ENCODE measurements at regions not wholly inside any gene's neighbourhood (a gene's known extent, or its start where the extent isn't known, plus 50 kb on each side); places are given as distances from the start of the nearest gene placed in this dataset.

- in situ Hi-C loops (cut with MboI; ENCODE audit: low pct_unique_long_range_greater_than_20kb, low sequenced_read_pairs, unreplicated experiment): no loop called here
- no peak for TF ChIP-seq CTCF (IDR thresholded peaks at IDR 0.05; ENCODE audit: extremely low read depth, insufficient read depth, missing control alignments)
- DNase-seq (ENCODE audit: low spot score): no peak
Observed at GRCh38 chr7:114104035-114104434, 185.2 kb upstream of the PPP1R3A start.

GRCh38 chr7:114102996-114103395 is 184.2 kb upstream of the PPP1R3A start:
- DNase-seq (ENCODE audit: low spot score): no peak

GRCh38 chr7:114102131-114102530 is 183.3 kb upstream of the PPP1R3A start:
- TF ChIP-seq CTCF (IDR thresholded peaks at IDR 0.05; ENCODE audit: extremely low read depth, insufficient read depth, missing control alignments): no peak
- in situ Hi-C loops (cut with MboI; ENCODE audit: low pct_unique_long_range_greater_than_20kb, low sequenced_read_pairs, unreplicated experiment): no loop called here
- DNase-seq (ENCODE audit: low spot score): no peak

More at GRCh38 chr7:114102996-114103395, 184.2 kb upstream of the PPP1R3A start:
- in situ Hi-C loops (cut with MboI; ENCODE audit: low pct_unique_long_range_greater_than_20kb, low sequenced_read_pairs, unreplicated experiment): no loop called here
- TF ChIP-seq CTCF (IDR thresholded peaks at IDR 0.05; ENCODE audit: extremely low read depth, insufficient read depth, missing control alignments): no peak

- no peak for TF ChIP-seq CTCF (IDR thresholded peaks at IDR 0.05; ENCODE audit: extremely low read depth, insufficient read depth, missing control alignments)
- DNase-seq (ENCODE audit: low spot score): no peak
- in situ Hi-C loops (cut with MboI; ENCODE audit: low pct_unique_long_range_greater_than_20kb, low sequenced_read_pairs, unreplicated experiment): no loop called here
Observed at GRCh38 chr7:114100810-114101209, 182.0 kb upstream of the PPP1R3A start.

- in situ Hi-C loops (cut with MboI; ENCODE audit: low pct_unique_long_range_greater_than_20kb, low sequenced_read_pairs, unreplicated experiment): no loop called here
- TF ChIP-seq CTCF (IDR thresholded peaks at IDR 0.05; ENCODE audit: extremely low read depth, insufficient read depth, missing control alignments): no peak
- DNase-seq (ENCODE audit: low spot score): no peak
Observed at GRCh38 chr7:114099337-114099736, 180.5 kb upstream of the PPP1R3A start.

- TF ChIP-seq CTCF (IDR thresholded peaks at IDR 0.05; ENCODE audit: extremely low read depth, insufficient read depth, missing control alignments): no peak
- no peak for DNase-seq (ENCODE audit: low spot score)
- in situ Hi-C loops (cut with MboI; ENCODE audit: low pct_unique_long_range_greater_than_20kb, low sequenced_read_pairs, unreplicated experiment): no loop called here
Observed at GRCh38 chr7:114095885-114096284, 177.1 kb upstream of the PPP1R3A start.

- TF ChIP-seq CTCF (IDR thresholded peaks at IDR 0.05; ENCODE audit: extremely low read depth, insufficient read depth, missing control alignments): no peak
- in situ Hi-C loops (cut with MboI; ENCODE audit: low pct_unique_long_range_greater_than_20kb, low sequenced_read_pairs, unreplicated experiment): no loop called here
- DNase-seq (ENCODE audit: low spot score): no peak
Observed at GRCh38 chr7:114088470-114088940, 169.7 kb upstream of the PPP1R3A start.

Data from GM13977 (cell line).